Common myeloid progenitor, CD34-positive (primary cell): ENCODE measurements at regions not wholly inside any gene's neighbourhood (a gene's known extent, or its start where the extent isn't known, plus 50 kb on each side); places are given as distances from the start of the nearest gene placed in this dataset.

Source experiments
- CTCF ChIA-PET: fragments of 350-600 bp; sonication (Branson Sonifier 250); formaldehyde crosslinking; loops from one replicate; lab custom pipeline; 2021; ENCODE audit warnings: antibody characterized with exemption; lab: Charles Lee
- POLR2A ChIA-PET: fragments of 350-600 bp; sonication (Branson Sonifier 250); formaldehyde crosslinking; loops from one replicate; lab custom pipeline; 2021; ENCODE audit warnings: antibody characterized with exemption; lab: Charles Lee
- DNase-seq, 3 donors: peaks; one replicate each; pipeline versions ENCODE4 v3.0.0 to v3.0.0-alpha.2; 2013
- H3K27ac ChIP-seq, 2 experiments: 1 replicate in 1 of 2; 2 replicates in 1 of 2; pipeline ENCODE4 v1.7.0; 2013; ENCODE audit warnings: inconsistent platforms in 2 of 2, low read length in 2 of 2, mild to moderate bottlenecking in 2 of 2, low read depth in 1 of 2, moderate library complexity in 1 of 2; ENCODE audit not compliant: severe bottlenecking in 2 of 2, insufficient read depth in 1 of 2, poor library complexity in 1 of 2
- H3K27me3 ChIP-seq, 5 experiments: replicated peaks in 2 of 5; 1 replicate in 3 of 5; 2 replicates in 2 of 5; pipeline versions ENCODE4 v1.6.1 to v1.7.0; 2013; ENCODE audit warnings: low read length in 4 of 5, mild to moderate bottlenecking in 2 of 5, moderate library complexity in 2 of 5, inconsistent platforms in 1 of 5; ENCODE audit not compliant: insufficient read depth in 5 of 5, control insufficient read depth in 4 of 5
- H3K36me3 ChIP-seq, 4 experiments: 1 replicate in 2 of 4; 2 replicates in 2 of 4; pipeline versions ENCODE4 v1.6.1 to v1.7.0; 2013; ENCODE audit warnings: low read length in 3 of 4, control low read depth in 1 of 4, mild to moderate bottlenecking in 1 of 4; ENCODE audit not compliant: control insufficient read depth in 4 of 4, insufficient read depth in 4 of 4
- H3K4me1 ChIP-seq, 4 experiments: 1 replicate in 3 of 4; 2 replicates in 1 of 4; pipeline versions ENCODE4 v1.6.1 to v1.7.1; 2013; ENCODE audit warnings: low read length in 3 of 4, mild to moderate bottlenecking in 3 of 4, control low read depth in 1 of 4, inconsistent platforms in 1 of 4, moderate library complexity in 1 of 4; ENCODE audit not compliant: control insufficient read depth in 4 of 4, insufficient read depth in 4 of 4; ENCODE audit errors: control extremely low read depth in 1 of 4
- H3K4me3 ChIP-seq, 7 experiments: 1 replicate in 4 of 7; 2 replicates in 3 of 7; pipeline versions ENCODE4 v1.5.1 to v1.7.0; 2013; ENCODE audit warnings: mild to moderate bottlenecking in 7 of 7, low read length in 6 of 7, moderate library complexity in 6 of 7, inconsistent platforms in 2 of 7, low read depth in 2 of 7, control low read depth in 1 of 7; ENCODE audit not compliant: insufficient read depth in 4 of 7, control insufficient read depth in 1 of 7; ENCODE audit errors: extremely low read depth in 1 of 7
- H3K9me3 ChIP-seq, 5 experiments: 1 replicate in 4 of 5; 2 replicates in 1 of 5; pipeline versions ENCODE4 v1.6.1 to v1.7.1; 2013; ENCODE audit warnings: low read length in 4 of 5, mild to moderate bottlenecking in 2 of 5, inconsistent platforms in 1 of 5, low read depth in 1 of 5, moderate library complexity in 1 of 5; ENCODE audit not compliant: control insufficient read depth in 4 of 5, insufficient read depth in 2 of 5; ENCODE audit errors: control extremely low read depth in 1 of 5
- WGBS: methylation state at CpG from one replicate; pipeline ENCODE4 v1.1.5; 2013; ENCODE audit not compliant: insufficient coverage; 5-methylcytosine and 5-hydroxymethylcytosine counted together

- no peaks in the 10 kb centered on the region for H3K9me3 ChIP-seq
- ChIA-PET CTCF (interaction anchor here (0.7 kb wide), 1 partner anchor 12 kb away, joined by 3 read pairs; no protein-coding TSS in a partner anchor), POLR2A (no interaction called here)
- DNase-seq: no peak
- no peaks in the 10 kb centered on the region for H3K4me1 ChIP-seq
- no peak overlapping the region for H3K4me3 ChIP-seq
- H3K27me3 ChIP-seq: no peaks in the 10 kb centered on the region
- no peaks in the 10 kb centered on the region for H3K36me3 ChIP-seq
- no peak overlapping the region for H3K27ac ChIP-seq
- 100% methylated on average over 3 of the region's 3 CpGs for WGBS
Measured at GRCh38 chr18:65049586-65049985, 701.2 kb upstream of the CDH7 start.

DNA sequence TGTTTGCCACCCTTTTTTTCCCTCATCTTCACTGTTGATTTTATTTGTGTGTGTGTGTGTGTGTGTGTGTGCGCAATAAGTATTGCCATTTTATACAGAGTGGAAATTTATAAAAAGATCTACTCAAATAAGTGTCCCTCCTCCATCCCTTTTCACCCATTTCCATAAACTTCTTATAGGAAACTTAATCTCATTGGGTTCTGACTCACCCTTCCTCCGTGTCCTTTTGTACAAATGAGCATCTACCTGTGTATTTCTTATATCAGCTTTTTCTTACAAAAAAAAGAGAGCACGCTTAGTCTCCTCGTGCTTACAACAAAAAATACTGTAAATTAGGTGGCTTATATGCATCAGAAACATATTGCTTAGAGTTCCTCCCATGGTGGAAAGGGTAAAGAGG is 711.2 kb upstream of the CDH7 start:
- DNase-seq: no peak
- Histone ChIP-seq H3K4me3 (no peak overlapping the region), H3K27ac (no peak overlapping the region), H3K9me3 (no peaks in the 10 kb centered on the region), H3K36me3 (no peaks in the 10 kb centered on the region), H3K27me3 (no peaks in the 10 kb centered on the region), H3K4me1 (no peaks in the 10 kb centered on the region)
- ChIA-PET CTCF (no interaction called here), POLR2A (no interaction called here)
- WGBS: no CpG with 5 or more reads among the region's 4 CpGs

GRCh38 chr18:65035701-65036100 is 715.1 kb upstream of the CDH7 start:
- ChIA-PET POLR2A (no interaction called here), CTCF (no interaction called here)
- H3K36me3 ChIP-seq: no peaks in the 10 kb centered on the region
- no peaks in the 10 kb centered on the region for H3K4me1 ChIP-seq
- no peaks in the 10 kb centered on the region for H3K27me3 ChIP-seq
- DNase-seq: no peak
- H3K9me3 ChIP-seq: no peaks in the 10 kb centered on the region
- H3K27ac ChIP-seq: no peak overlapping the region
- WGBS: 100% methylated on average over 3 of the region's 3 CpGs
- no peak overlapping the region for H3K4me3 ChIP-seq

DNA sequence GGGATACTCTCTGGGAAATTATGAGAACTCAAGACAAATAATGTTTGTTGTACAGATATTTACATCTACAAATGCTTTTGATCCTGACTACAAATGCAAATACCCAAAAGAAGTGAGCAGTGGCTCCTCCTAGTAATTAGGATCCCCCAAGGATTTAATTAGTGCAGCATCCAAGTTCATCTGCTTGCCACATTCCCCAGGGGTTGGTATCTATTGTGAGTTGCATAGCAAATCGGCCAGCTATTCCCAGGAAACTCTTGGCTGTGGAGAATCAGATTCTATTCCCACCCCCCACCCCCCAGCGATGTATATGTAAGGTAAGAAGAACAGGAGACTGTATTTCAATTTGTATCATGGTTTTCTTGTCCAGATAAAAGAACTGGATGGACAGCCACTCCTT is 725.1 kb upstream of the CDH7 start:
- WGBS: no CpG with 5 or more reads among the region's 2 CpGs
- POLR2A ChIA-PET: no interaction called here
- Histone ChIP-seq H3K36me3 (no peaks in the 10 kb centered on the region), H3K27me3 (no peaks in the 10 kb centered on the region), H3K4me3 (no peak overlapping the region), H3K9me3 (peaks cover 0 to 6% (median 1%) of the 10 kb centered on the region in 5 experiments), H3K4me1 (no peaks in the 10 kb centered on the region), H3K27ac (no peak overlapping the region)
- CTCF ChIA-PET: no interaction called here
- DNase-seq: no peak

DNA sequence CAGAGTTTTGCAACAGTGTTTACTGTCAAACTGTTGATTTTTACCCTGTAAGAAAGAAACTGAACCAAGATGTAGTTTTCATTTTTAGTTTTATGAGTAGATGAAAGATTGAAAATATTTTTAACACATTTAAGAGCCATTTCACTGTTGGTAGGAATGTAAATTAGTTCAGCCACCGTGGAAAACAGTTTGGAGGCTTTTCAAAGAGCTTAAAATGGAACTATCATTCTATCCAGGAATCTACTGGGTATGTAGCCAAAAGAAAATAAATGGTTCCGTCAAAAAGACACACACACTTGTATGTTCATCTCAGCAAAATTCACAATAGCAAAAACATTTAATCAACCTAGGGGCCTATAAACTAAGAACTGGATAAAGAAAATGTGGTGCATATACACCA is 729.8 kb upstream of the CDH7 start:
- Histone ChIP-seq H3K4me1 (no peaks in the 10 kb centered on the region), H3K9me3 (peaks cover 0 to 4% (median 1%) of the 10 kb centered on the region in 5 experiments), H3K4me3 (no peak overlapping the region), H3K27ac (no peak overlapping the region), H3K36me3 (no peaks in the 10 kb centered on the region), H3K27me3 (no peaks in the 10 kb centered on the region)
- ChIA-PET CTCF (no interaction called here), POLR2A (no interaction called here)
- no CpG with 5 or more reads among the region's 2 CpGs for WGBS
- no peak for DNase-seq

- WGBS: 86% methylated on average over 1 of the region's 1 CpG
- ChIA-PET CTCF (no interaction called here), POLR2A (no interaction called here)
- Histone ChIP-seq H3K9me3 (peaks cover 0 to 2% (median 0%) of the 10 kb centered on the region in 5 experiments), H3K27me3 (no peaks in the 10 kb centered on the region), H3K4me3 (no peak overlapping the region), H3K4me1 (no peaks in the 10 kb centered on the region), H3K27ac (no peak overlapping the region), H3K36me3 (no peaks in the 10 kb centered on the region)
- DNase-seq: no peak
Measured at GRCh38 chr18:65018184-65018583, 732.6 kb upstream of the CDH7 start.

GRCh38 chr18:65017372-65017760 is 733.4 kb upstream of the CDH7 start:
- WGBS: 99% methylated on average over 9 of the region's 10 CpGs
- Histone ChIP-seq H3K27ac (no peak overlapping the region), H3K9me3 (no peaks in the 10 kb centered on the region), H3K4me3 (no peak overlapping the region), H3K36me3 (no peaks in the 10 kb centered on the region), H3K27me3 (no peaks in the 10 kb centered on the region), H3K4me1 (no peaks in the 10 kb centered on the region)
- CTCF ChIA-PET: no interaction called here
- POLR2A ChIA-PET: no interaction called here
- no peak for DNase-seq
